Ovary (tissue), 7 donors: ENCODE measurements at regions not wholly inside any gene's neighbourhood (a gene's known extent, or its start where the extent isn't known, plus 50 kb on each side); places are given as distances from the start of the nearest gene placed in this dataset.

Experiments
- DNase-seq, 5 donors: peaks; one replicate each; pipeline ENCODE4 v3.0.0-alpha.2; 2019 to 2020
- H3K27ac ChIP-seq, 2 donors: fragments of 200-600 bp; one replicate each; pipeline versions ENCODE4 v1.5.1 to v1.8.0; 2019 to 2022
- H3K27me3 ChIP-seq: fragments of 200-600 bp; one replicate; pipeline ENCODE4 v1.8.0; 2022
- H3K36me3 ChIP-seq: fragments of 200-600 bp; sonication (generic); one replicate; pipeline ENCODE4 v1.5.1; 2019
- H3K4me1 ChIP-seq: one replicate; pipeline ENCODE4 v1.8.1; 2013; ENCODE audit warnings: mild to moderate bottlenecking, moderate library complexity; ENCODE audit not compliant: insufficient read depth
- H3K4me3 ChIP-seq: fragments of 200-600 bp; sonication (generic); one replicate; pipeline ENCODE4 v1.5.1; 2017
- H3K9me3 ChIP-seq, 2 donors: fragments of 200-600 bp in 1 of 2; sonication (generic) in 1 of 2; one replicate each; pipeline versions ENCODE4 v1.5.1 to v1.8.1; 2013 to 2019; ENCODE audit warnings: mild to moderate bottlenecking in 1 of 2, moderate library complexity in 1 of 2
- EP300 ChIP-seq: sonication (generic); formaldehyde crosslinking; IDR thresholded peaks from one replicate; pipeline ENCODE4 v1.6.1; 2017; ENCODE audit warnings: antibody characterized with exemption
- POLR2A ChIP-seq: fragments of 450-650 bp; IDR thresholded peaks from one replicate; pipeline ENCODE4 v1.6.1; 2017; ENCODE audit warnings: antibody characterized with exemption, mild to moderate bottlenecking, moderate library complexity
- WGBS, 3 donors: extraction: QIAGEN DNeasy Blood & Tissue Kit in 1 of 3; methylation state at CpG; one replicate each; pipeline versions ENCODE4 v1.1.5 to v1.1.7; 2013 to 2017; 5-methylcytosine and 5-hydroxymethylcytosine counted together
- intact Hi-C, 4 donors: fragments of 100-400 bp; cut with DNase I; formaldehyde crosslinking; loops; one replicate each; pipeline versions ENCODE4 v1.11.0 to v1.15.1; 2022 to 2023
- TF ChIP-seq, protein P1 (sequence below), 3 donors: fragments of 450-650 bp in 2 of 3; fragments of 200-600 bp in 1 of 3; IDR thresholded peaks; one replicate each; pipeline versions ENCODE4 v1.5.1 to v1.8.0; 2016 to 2022; ENCODE audit warnings: antibody characterized with exemption in 3 of 3, mild to moderate bottlenecking in 1 of 3
- donor health status: DM: no; HTN: no; CAD: no; lungs with moderate emphysema.
- donor health status: DM: no; HTN: no; CAD: no.
- donor health status: Bipolar disorder and iron deficiency.
- donor health status: DM: no; HTN: no; CAD: no.
- donor health status: DM: yes; HTN: yes; CAD: no.

DNA sequence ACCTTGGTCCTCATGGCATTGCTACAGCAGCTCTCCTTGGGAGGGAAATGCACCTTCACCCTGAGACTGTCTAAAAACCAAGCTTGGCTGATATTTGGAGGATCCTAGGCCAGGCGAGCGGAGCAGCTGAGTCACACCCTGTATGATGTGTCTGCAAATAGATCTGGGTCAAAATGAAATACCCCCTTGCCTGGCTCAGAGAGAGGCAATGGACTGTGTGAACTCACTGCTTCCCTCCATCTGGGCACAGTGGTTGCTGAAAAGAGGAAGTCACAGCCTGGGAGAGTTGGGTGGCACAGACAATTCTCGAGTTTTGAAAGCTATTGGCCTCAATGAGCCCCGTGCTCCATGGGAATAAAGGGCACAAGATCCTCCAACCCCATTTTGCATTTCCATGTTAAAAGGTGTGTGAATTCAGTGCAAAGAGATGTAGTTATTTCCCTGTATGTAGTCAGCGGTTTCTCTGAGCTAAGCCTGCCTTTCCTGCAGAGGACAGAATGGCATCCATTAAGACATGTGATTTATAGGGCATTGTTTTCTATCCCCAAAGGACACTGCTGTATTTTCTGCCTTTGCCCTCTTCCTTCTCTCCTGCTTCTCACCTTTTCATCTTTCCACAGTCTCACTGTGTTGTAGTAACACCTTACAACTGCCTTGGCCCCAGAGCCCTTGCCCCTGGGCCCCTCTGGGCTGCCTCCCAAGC, 177.2 kb downstream of the GADD45G start:
- no peak for DNase-seq
- TF ChIP-seq POLR2A, result no peak
- TF ChIP-seq, protein P1, sequence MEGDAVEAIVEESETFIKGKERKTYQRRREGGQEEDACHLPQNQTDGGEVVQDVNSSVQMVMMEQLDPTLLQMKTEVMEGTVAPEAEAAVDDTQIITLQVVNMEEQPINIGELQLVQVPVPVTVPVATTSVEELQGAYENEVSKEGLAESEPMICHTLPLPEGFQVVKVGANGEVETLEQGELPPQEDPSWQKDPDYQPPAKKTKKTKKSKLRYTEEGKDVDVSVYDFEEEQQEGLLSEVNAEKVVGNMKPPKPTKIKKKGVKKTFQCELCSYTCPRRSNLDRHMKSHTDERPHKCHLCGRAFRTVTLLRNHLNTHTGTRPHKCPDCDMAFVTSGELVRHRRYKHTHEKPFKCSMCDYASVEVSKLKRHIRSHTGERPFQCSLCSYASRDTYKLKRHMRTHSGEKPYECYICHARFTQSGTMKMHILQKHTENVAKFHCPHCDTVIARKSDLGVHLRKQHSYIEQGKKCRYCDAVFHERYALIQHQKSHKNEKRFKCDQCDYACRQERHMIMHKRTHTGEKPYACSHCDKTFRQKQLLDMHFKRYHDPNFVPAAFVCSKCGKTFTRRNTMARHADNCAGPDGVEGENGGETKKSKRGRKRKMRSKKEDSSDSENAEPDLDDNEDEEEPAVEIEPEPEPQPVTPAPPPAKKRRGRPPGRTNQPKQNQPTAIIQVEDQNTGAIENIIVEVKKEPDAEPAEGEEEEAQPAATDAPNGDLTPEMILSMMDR (IDR thresholded peaks at IDR 0.05), result no peak
- no peak for TF ChIP-seq EP300
- 90 to 95% (median 90%) methylated on average over 5 of the region's 5 CpGs for WGBS, 3 donors

DNA sequence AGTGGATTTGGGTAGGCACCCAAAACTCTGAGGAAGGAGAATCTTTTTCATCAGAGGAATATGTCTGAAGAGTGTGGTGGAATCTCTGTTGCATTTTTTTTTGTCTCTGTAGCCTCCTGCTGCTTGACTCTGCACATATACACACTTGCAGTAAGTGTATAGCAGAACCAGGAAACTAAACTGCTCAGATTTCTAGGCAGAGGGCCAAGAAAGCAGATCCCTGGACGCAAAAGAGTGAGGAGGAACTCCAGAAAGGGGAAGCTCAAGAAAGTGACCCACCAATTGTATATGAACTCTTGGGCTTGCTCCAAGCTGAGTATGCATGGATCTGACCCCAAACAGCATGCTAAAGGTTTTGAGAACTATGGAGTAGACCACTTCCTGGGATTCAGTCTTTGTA, 181.8 kb downstream of the GADD45G start:
- no peak overlapping the region for H3K27ac ChIP-seq
- no peaks in the 10 kb centered on the region for H3K9me3 ChIP-seq
- intact Hi-C loops, result no loop called here
- no peaks in the 10 kb centered on the region for H3K36me3 ChIP-seq
- no peak for DNase-seq
- WGBS, 3 donors, result 5 to 11% (median 10%) methylated on average over 1 of the region's 1 CpG
- TF ChIP-seq, protein P1 (IDR thresholded peaks at IDR 0.05), result no peak
- no peak for TF ChIP-seq POLR2A
- no peak for TF ChIP-seq EP300
- no peak overlapping the region for H3K4me3 ChIP-seq
- no peaks in the 10 kb centered on the region for H3K27me3 ChIP-seq
- H3K4me1 ChIP-seq, result no peaks in the 10 kb centered on the region

More for the DNA sequence above, 177.2 kb downstream of the GADD45G start:
- intact Hi-C loops, result no loop called here
- H3K4me3 ChIP-seq, result no peak overlapping the region
- no peaks in the 10 kb centered on the region for H3K27me3 ChIP-seq
- no peaks in the 10 kb centered on the region for H3K9me3 ChIP-seq
- H3K36me3 ChIP-seq, result no peaks in the 10 kb centered on the region
- no peak overlapping the region for H3K27ac ChIP-seq
- H3K4me1 ChIP-seq, result no peaks in the 10 kb centered on the region

DNA sequence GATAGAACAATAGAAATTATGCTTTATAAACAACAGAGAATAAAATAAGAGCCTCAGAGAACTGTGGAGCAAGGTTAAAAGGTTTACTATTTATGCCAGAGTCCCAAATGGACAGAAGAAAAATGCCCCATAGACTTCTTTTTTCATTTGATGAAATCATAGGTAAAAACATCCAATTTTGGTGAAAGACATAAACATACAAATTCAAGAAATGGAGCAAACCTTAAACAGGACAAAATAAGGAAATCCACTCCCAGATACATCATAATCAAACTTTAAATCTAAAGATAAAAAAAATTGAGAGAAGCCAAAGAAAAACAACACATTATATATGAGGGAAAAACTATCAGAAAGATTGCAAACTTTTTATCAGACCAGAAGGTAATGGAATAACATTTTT, 182.8 kb downstream of the GADD45G start:
- Histone ChIP-seq H3K27ac (no peak overlapping the region), H3K4me3 (no peak overlapping the region), H3K36me3 (no peaks in the 10 kb centered on the region), H3K27me3 (no peaks in the 10 kb centered on the region), H3K9me3 (no peaks in the 10 kb centered on the region), H3K4me1 (no peaks in the 10 kb centered on the region)
- no peak for DNase-seq
- intact Hi-C loops, result no loop called here
- TF ChIP-seq EP300, result no peak
- TF ChIP-seq, protein P1 (IDR thresholded peaks at IDR 0.05), result no peak
- TF ChIP-seq POLR2A, result no peak

DNA sequence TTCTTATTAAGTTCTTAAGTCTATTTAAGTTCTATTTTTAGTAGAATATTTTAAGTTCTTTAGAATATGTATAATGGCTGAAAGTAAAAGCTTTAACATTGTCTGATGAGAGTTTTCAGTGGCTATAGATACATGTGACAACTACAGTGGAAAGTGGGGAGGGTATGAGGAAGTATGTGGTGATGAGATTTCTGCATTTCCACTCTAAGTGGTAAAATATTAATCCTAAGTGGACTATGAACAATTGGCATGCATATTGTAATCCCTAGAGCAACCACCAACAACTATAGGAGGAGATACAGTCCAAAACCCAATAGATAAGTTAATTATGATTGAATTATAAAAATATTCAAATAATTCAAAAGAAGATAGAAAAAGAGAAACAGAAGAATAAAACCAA, 183.6 kb downstream of the GADD45G start:
- H3K27ac ChIP-seq, result no peak overlapping the region
- no peaks in the 10 kb centered on the region for H3K4me1 ChIP-seq
- TF ChIP-seq, protein P1 (IDR thresholded peaks at IDR 0.05), result no peak
- TF ChIP-seq POLR2A (no peak), EP300 (no peak)
- no peak overlapping the region for H3K4me3 ChIP-seq
- DNase-seq, result no peak
- no peaks in the 10 kb centered on the region for H3K36me3 ChIP-seq
- intact Hi-C loops, result no loop called here
- H3K9me3 ChIP-seq, result no peaks in the 10 kb centered on the region
- H3K27me3 ChIP-seq, result no peaks in the 10 kb centered on the region
